Activated CD4-positive, alpha-beta T cell treated with anti-CD3 and anti-CD28 coated beads, Interleukin-2, amount 50 U/mL, for 4 hours (primary cell): ENCODE measurements at regions not wholly inside any gene's neighbourhood (a gene's known extent, or its start where the extent isn't known, plus 50 kb on each side); places are given as distances from the start of the nearest gene placed in this dataset.

Experiments
- DNase-seq, 2 experiments: peaks; one replicate each; pipeline ENCODE4 v3.0.0-alpha.2; 2020

DNA sequence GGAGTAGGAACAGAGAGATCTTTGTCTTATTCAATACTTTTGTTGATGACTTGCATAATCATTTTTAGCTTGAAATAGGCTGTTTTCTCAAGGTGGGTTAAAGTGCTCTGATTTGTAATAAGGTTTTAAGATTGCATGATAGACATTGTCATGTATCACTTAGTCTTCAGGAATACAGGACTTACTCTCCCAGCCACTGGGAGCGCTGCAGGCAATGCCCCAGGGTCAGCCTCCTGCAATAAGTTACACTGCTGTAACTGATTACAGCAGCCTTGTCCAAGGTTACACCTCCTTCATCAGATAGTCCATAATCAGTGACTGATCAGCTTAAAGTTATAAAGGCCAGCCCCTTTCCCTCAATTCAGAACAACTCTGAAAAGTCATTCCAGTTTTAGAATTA is 218.6 kb downstream of the ESM1 start:
- no peak for DNase-seq

DNA sequence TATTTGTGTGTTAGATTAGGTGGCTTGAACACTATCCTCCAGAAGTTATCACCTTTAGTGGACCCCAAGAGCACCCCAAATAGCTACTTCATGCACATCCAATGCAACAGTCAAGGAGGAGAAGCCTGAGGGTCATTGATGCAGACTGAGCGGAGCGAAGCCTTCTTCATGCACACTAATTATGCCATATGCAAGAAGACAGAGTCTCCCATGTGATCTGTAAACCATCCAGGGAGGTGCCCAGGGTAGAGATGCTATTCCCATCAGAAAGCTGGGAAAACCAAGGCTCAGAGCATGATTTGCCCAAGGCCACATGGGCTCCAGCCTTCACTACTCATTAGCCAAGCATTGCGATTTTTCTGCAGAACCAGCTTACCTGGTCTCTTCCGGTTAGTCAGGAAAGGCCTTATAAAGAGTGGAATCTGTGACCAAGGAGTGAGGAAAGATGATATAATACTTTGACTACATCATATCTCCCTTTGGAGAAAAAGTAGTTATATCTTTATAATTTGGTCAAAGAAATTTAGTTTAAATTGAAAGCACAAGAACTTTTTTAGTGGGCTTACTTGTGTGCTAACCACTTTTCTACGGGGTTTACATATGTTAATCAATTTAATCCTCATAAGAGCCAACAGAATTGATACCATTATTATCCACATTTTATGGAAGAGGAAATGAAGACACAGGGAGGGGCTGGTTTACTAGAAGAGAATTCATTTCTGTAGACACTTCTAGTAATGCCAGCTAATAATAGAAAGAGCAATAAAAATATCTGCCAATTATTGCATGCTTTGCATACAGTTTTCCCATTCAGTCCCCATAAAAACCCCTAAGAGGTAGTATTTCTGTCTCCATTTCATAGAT is 220.0 kb downstream of the ESM1 start:
- DNase-seq, result no peak

DNA sequence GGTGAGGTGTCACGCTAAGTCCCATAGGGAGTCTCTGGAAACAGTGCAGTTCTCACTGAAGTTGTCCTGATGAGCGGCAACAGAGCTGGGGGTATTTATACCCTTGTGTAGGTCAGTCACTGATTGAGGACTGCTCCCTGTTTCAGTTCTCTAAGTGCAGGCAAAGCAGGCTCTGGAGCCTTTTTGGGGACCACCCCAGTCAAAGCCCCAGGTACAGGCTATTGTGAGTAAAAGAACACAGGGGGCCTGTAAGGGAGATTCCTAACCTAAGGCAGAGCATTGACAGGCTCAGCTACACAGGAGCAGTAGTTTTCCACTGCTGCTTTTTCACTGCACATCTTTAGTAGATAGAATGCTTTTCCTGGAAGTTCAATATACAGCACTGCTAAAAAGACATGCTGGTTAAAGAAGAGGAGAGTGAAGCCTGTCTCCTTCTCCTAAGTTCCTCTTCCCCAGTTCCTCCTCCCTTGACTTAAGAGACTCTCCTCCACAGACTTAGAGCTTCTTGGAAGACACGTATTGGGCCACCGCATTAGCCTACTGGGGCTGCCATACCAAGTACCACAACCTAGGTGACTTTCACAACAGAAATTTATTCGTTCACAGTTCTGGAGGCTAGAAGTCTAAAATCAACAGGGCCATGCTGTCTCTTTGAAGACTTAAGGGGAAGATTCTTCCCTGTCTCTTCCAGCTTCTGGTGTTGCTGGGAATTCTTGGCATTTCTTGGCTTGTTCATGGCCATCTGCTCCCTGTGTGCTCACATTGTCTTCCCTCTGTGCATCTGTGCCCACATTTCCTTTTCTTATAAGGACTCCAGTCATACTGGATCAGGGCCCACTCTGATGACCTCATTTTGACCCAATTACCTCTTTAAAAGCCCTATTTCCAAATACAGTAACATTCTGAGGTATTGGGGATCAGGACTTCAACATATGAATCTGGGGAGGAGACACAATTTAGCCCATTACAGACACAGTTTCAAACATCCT is 221.0 kb downstream of the ESM1 start:
- DNase-seq, result no peak

DNA sequence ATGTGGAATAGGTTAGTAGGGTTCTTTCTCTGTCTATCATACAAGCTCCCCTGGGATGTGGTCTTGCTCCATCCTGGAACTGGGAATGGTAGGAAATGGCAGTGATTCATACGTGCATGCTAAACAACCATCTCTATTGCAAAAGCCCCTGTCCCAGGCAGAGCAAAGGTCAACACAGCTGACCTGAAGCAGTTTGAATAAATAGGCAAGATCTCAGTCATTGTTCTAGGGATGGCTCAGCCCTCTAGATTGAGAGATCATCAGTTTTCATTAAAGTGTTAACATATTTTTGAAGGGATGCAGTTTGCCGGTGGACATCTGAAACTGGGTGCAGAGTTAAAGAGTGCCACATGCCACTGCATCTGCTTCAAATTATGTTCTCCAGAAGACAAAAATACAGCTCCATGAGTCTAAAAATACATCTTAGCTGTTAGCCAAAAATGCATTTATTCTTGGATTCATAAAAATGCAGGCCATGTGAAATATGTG is 224.1 kb downstream of the ESM1 start:
- DNase-seq, result no peak

DNA sequence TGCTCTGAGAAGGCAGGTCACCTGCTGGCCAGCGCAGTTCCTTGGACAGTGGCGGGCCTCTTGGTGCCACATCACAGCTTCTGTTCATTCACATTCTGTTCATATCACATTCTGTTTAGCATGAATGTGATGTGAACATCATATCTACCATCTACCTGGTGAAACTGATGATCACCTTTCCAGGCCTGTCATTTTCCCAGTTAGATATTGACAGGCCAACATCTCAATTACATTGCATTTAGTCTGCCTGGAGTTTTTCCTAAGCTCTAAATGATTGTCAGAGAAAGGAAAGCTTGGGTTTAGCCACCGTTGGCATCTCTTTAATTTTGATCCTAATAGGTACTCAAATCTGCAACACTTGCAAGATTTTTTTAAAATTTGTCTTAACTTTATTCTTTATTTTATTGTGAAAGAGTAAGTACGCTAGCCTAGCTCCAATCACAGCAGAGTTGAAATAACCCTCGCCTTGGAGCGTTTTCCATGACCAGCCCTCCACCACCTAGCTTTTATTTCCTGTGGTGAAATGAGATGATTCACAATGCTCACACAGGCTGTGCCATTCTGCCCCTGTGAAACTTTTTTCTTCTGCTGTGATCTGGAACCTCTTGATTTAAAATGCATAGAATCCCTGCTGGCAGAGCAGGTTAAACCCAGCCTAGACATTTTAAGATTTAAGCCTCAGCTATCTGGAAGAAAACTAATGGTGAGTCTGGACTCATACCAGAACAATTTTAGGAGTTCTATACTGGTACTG is 225.0 kb downstream of the ESM1 start:
- no peak for DNase-seq

DNA sequence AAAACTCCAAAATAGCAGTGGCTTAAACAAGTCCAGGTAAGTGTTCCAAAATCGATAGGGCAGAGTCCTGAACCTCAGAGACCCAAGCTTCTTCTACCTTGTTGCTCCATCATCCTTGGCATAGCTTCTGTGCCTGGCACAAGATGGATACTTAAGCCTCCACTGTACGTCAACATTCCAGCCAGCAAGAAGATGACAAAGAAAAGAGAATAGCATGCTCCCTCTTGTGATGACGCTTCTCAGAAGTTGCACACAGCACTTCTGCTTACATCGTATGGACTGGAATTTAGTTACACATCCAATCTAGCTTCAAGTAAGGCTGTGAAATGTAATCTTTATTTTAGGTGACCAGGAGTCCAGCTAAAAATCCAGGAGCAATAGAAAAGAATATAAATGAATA is 227.4 kb downstream of the ESM1 start:
- DNase-seq, result no peak

DNA sequence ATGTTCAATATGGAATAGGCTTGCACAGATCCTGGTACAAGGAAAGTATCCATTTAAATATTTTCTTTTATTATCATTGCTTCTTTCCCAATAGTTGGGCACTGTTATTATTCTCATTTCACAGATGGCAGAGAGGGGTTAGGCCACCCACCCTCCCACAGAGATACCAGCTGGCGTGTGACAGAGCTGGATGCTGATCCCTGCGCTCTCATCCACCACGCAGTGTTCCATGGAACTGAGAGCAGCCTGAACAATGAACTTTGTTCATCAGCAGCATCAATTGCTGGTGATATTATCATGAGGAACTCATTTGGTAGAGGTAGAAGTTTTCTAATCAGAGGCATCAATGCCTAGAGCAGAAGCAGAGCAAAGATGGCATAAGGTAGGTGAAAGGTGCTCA is 227.9 kb downstream of the ESM1 start:
- DNase-seq, result no peak

DNA sequence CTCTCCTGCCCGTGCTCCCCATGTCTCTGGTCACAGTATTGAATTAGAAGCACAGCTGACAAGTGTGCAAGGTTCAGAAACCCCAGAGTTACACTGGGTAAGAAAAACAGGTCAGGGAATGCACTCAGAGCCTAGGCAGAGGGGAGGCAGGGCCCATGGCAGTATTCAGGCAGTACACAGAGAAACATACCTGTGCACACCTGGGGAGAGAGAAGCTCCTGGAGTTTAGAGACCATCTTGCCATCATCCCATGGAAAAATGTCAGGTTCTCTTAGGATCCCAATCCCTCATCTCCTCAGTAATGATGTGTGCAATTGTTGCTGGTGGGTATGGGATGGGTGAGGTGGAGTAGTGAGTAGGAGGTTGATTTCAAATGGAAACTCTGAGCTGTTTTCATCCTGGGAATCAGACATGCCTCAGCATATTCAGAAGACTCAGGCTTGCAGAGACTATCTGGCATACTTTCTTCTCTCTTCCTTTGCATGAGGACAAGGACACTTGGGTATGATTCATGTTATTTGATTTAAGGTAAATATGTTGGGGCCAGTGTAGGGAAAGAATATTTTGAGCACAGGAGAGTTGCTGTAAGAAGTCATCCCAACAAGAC is 228.5 kb downstream of the ESM1 start:
- no peak for DNase-seq

DNA sequence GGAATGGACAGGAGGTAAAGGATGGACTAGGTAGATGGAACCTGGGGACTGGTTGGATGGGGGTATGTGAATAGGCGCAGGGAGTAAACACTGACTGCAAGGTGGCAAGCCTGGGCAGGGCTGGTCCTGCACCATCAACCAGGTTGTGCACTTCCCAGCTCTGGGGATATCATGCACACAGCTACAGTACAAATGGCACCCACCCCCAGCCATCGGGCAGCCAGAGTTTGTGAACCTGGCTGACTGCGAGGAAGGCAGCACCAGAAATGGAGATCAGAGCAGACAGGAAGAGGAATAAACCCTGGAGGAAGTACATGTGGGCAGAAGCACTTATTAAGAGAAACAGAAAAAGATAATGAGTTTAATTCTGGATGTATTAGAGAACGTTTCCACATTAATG is 229.1 kb downstream of the ESM1 start:
- no peak for DNase-seq

DNA sequence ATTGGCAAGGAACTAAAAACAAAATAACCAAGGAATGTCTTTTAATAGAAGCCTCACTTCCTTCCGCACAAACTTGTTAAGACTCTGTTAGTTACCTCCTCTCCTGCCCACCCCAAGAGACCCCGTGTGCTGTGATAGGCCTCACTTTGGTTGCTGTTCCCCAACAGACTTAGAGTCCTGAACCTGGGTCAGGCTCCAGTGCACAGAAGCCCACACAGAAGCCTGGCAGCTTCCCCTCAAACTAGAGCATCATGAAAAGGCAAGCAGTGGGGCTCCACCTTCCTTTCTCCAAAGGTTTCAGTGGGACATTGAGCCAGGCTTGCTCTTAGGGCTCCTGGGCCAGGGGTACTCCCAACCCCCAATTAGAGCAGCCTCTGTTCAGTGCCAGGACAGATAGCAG is 230.5 kb downstream of the ESM1 start:
- no peak for DNase-seq

DNA sequence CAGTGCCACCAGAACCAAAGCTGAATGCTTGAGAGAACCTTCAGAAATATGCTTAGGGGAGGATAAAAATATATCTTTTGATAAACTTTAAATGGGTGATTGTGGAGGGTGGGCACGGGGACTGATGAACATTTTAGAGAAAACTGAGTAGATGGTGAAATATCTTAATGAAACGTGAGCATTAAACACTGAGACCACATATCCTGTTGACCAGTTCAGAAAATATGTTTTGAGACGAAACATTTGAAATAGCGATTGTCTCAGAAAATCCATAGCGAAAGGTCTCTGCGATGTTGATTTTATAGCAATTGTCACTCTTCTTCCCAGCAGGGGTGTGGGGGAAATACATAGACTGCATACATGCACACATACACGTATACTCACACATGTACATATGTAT is 231.0 kb downstream of the ESM1 start:
- DNase-seq, result no peak

DNA sequence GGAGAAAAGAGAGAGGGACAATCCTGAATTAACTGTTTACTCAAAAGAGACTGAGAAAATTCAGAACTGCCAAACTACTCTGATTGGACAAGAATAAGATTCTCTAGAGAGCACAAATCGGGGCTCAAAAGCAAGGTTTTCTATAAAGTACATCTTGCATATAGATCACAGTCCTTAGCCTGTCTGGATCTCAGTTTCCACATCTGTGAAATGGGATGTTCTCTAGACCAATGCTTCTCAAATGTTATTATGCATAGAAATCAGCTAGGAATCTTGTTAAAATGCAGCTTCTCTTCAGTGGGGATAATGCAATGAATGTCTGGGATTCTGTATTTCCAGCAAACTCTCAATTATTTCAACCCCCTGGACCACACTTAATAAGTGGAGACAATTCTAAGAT is 231.6 kb downstream of the ESM1 start:
- no peak for DNase-seq

DNA sequence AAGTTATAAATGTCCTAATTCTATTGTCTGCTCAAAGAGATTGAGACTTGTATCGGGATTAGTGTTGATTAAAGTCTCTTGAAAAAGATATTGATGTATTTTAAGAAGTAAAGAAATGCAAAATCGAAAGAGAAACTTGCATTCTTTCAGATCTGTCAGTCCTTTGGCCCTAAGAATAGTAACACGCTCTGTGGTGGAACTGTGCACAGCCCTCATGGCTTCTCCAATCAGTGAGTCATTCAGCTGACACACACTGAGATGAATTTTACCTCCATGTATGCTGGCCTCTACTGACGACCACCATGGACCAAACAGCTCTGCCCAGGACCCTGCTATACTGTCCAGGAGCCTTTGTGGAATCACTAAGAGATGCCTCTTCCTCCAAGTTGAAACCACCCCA is 232.4 kb downstream of the ESM1 start:
- DNase-seq, result no peak

DNA sequence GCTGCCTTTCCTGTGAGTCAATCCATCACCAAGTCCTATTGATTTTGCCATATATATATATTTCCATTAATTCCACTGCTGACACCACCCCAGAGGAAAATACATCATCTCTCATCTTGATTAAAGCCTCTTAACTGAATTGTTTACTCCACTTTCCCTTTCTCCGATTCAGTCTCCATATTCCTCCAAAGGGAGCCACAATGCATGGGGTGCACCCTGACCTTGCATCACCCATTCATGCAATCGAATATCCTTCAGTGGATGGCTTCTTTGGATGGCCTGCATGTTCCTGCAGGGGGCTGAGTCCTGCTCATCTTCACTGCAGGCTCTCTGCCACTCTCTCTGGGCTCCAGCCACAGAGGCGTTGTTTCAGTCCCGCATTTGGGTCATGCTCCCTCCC is 231.0 kb downstream of the SNX18 start:
- no peak for DNase-seq

DNA sequence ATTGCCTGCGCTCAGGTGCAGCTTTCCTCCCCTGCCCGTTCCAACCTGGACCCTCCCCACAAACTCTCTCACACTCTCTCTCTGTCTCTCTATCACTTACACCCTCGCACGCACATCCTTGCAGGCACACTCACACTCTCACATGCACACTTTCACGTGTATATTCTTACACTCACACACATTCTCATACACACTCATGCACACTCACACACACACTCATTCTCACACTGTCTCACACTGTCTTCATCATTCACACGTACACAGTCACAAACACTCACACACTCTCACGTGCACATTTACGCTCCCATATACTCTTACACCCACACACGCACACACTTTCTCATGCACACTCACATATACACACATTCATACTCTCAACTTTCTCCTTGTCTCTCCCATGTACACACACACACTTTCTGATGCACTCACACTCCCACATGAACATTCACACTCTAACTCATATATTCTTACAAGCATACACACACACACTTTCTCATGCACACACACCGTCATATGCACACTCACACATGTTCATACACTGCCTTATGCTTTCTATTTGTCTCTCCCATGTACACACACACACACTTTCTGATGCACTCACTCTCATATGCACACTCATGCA is 229.3 kb downstream of the SNX18 start:
- no peak for DNase-seq

DNA sequence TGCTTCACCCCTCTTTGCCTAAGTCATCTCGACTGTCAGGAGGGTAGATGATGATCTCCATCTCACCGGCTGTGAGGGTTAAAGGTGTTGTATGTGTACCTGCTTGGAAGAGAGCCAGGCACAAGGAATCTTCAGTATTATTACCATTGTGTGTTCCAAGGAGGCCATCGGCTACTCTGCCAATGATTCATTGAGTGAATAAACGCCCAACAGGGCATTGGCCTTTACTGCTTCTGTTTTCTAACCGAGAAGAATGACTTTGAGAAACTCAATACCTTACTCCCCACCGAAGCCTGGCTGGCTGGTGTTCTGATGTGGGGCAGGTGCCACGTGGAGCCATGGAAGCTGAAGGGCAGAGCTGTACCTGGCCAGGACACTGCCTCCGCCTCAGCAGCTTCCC is 228.8 kb downstream of the SNX18 start:
- no peak for DNase-seq

DNA sequence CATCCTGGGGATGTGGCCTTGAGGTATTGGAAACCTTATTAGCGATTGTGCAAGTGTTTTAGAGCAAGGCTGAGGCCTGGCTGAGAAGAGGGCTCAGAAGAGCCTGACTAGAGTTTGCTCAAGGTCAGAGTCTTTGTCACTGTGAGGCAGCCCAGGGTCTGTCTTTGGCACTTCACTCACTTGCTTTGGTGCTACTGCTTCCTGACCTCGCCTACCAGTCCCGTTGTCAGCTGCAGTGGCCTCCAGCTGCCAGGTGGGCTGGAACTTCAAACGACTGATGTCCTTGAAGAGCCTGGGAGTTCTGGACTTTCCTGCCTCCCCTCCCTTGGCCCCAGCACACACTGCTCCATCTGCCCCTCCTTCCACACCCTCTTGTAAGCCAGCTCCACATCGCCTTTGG is 228.0 kb downstream of the SNX18 start:
- no peak for DNase-seq

DNA sequence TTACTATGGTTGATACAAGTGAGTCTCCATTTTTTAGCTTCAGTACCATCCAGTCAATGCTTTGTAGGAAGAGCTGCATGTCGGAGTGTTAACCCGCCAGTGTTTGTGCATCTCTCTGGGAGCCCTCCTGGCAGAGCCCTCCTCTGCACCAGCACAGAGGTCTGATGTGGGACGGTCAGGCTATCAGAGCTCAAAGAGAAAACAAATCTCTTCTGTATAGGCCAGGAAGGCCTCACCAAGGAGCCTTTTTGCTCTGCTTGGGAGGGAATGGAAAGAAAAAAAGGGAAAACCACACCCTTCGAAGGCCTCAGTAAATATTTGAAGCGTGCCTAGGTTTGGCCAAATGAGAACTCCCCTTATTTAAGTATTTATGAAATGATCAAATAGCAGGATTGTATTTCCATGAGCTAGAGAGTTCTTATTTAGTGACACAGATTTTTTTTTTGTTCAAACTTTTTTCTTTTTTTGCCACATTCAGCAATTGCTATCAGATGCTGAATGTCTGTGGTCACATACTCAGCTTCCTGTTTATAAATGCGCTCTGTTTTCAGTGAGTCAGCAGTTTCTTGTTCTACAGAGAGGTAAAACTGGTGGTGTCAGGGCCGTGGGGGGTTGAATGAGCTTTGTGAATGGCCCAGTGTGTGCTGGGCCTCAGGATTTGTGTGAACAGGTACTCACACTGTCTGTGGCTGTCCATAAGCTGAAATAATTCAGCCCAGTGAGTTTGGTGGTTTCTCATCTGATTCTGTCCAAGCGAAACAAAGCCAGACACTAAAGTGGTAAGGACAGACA is 226.6 kb downstream of the SNX18 start:
- DNase-seq, result peak; percentile 6 to 13

DNA sequence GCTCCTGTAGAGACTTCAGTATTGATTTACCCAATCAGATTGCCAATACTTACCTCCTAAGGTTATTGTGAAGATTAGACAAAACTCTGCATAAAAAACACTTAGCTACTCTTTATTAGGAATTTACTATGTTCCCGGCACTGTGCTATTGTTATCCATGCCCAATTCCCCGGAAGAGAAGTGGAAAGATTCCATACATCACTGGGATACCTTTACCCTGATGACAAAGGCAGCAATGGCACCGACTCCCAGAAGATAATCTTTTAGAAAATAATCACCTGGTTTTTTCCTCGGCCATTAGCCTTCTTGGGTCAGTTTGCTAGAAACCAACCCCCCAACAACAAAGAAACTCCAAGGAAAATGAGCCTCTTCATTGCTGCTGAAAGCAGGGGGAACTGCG is 226.0 kb downstream of the SNX18 start:
- DNase-seq, result no peak

DNA sequence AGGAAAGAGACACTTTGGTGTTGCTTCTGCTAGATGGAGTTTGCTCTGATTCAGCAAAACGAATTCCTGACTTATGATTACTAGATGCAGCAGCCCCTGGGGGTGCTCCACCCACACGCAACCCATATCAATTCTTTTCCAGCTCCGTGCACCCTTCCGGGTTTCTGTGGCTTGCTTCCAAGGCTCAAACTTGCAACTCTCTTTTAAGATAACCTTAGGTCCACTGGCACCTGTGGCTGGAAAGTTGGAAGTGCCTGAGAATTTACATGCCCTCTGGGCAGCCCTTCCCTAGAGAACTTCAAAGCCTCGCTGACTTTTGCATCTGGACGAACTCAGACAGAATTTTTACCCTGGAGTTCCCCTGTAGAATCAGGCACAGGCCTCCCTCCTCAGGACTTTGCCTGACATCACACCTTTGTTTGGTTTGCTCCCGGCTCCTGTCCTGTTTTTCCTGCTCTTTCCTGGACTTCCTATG is 224.9 kb downstream of the SNX18 start:
- DNase-seq, result no peak

DNA sequence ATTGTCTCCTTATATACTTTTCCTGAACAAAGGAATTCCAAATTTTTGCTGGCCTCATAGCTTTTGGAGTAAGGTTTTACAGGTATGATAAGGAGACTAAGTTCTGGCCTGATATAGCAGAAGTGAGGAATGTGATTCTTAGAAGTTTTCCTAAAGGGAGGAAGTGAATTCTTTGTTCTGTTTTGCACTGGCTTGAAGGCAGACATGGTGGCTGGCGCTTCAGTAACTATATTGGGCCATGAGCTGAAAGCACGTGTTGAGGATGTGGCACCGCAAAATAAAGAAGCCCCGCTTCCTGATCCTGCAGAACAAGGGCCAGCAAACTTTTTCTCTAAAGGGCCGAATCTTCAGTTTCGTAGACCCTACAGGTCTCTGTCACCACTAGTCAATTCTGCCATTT is 224.2 kb downstream of the SNX18 start:
- no peak for DNase-seq
